HL-60 (cell line): ENCODE measurements at regions not wholly inside any gene's neighbourhood (a gene's known extent, or its start where the extent isn't known, plus 50 kb on each side); places are given as distances from the start of the nearest gene placed in this dataset.

ENCODE experiments used
- DNase-seq, 2 experiments: peaks; one replicate each; pipeline ENCODE4 v3.0.0-alpha.2; 2010 to 2020; ENCODE audit warnings: low read depth in 1 of 2, low spot score in 1 of 2
- H3K27ac ChIP-seq: fragments of 250-450 bp; sonication (Bioruptor Pico); replicated peaks from 2 replicates; pipeline ENCODE4 v1.5.1; 2020; ENCODE audit warnings: mild to moderate bottlenecking, moderate library complexity
- H3K27me3 ChIP-seq: fragments of 250-450 bp; sonication (Bioruptor Pico); 2 replicates; pipeline ENCODE4 v1.5.1; 2021; ENCODE audit warnings: mild to moderate bottlenecking, moderate library complexity; ENCODE audit not compliant: insufficient read depth, poor library complexity, severe bottlenecking
- H3K4me3 ChIP-seq: replicated peaks from 2 replicates; pipeline ENCODE4 v1.5.1; 2011; ENCODE audit warnings: mild to moderate bottlenecking, control low read depth, low read length; ENCODE audit not compliant: insufficient read depth
- CTCF ChIP-seq: IDR thresholded peaks from one replicate; pipeline ENCODE4 v1.5.1; 2011; ENCODE audit warnings: low read length, control low read depth, inconsistent platforms; ENCODE audit not compliant: insufficient read depth
- GABPA ChIP-seq: IDR thresholded peaks from 2 replicates; pipeline ENCODE4 v1.6.1; 2012; ENCODE audit warnings: low read depth
- POLR2AphosphoS5 ChIP-seq: IDR thresholded peaks from 2 replicates; pipeline ENCODE4 v1.6.1; 2012; ENCODE audit warnings: low read depth
- REST ChIP-seq: IDR thresholded peaks from 2 replicates; pipeline ENCODE4 v1.6.1; 2012; ENCODE audit warnings: low read depth; ENCODE audit not compliant: insufficient replicate concordance
- SPI1 ChIP-seq: IDR thresholded peaks from 2 replicates; pipeline ENCODE4 v1.6.1; 2012; ENCODE audit warnings: low read depth, mild to moderate bottlenecking, borderline replicate concordance

GRCh38 chr2:120631724-120632123 is 103.9 kb upstream of the GLI2 start:
- no peak overlapping the region for H3K27ac ChIP-seq
- H3K27me3 ChIP-seq = no peaks in the 10 kb centered on the region
- TF ChIP-seq CTCF (no peak), REST (no peak), GABPA (no peak), SPI1 (no peak), POLR2AphosphoS5 (no peak)
- no peak for DNase-seq
- H3K4me3 ChIP-seq = no peak overlapping the region

- DNase-seq = no peak
- no peak overlapping the region for H3K4me3 ChIP-seq
- TF ChIP-seq CTCF = no peak
- no peak for TF ChIP-seq SPI1
- no peak for TF ChIP-seq POLR2AphosphoS5
- no peak for TF ChIP-seq GABPA
- TF ChIP-seq REST = no peak
- no peak overlapping the region for H3K27ac ChIP-seq
- H3K27me3 ChIP-seq = no peaks in the 10 kb centered on the region
Observed at GRCh38 chr2:120632796-120633646, 102.6 kb upstream of the GLI2 start.

- Histone ChIP-seq H3K27ac (no peak overlapping the region), H3K4me3 (no peak overlapping the region), H3K27me3 (no peaks in the 10 kb centered on the region)
- TF ChIP-seq CTCF (no peak), SPI1 (no peak), GABPA (no peak), REST (no peak), POLR2AphosphoS5 (no peak)
- no peak for DNase-seq
Observed at GRCh38 chr2:120634533-120634932, 101.1 kb upstream of the GLI2 start.
